WTC11 (cell line): ENCODE measurements at regions not wholly inside any gene's neighbourhood (a gene's known extent, or its start where the extent isn't known, plus 50 kb on each side); places are given as distances from the start of the nearest gene placed in this dataset.

Experiments used
- AR ChIP-seq: fragments of 250-450 bp; sonication (Bioruptor Pico); IDR thresholded peaks from 2 replicates; pipeline ENCODE4 v1.9.0; 2021; ENCODE audit warnings: mild to moderate bottlenecking
- CTCF ChIP-seq: fragments of 200-600 bp; IDR thresholded peaks from 2 replicates; pipeline ENCODE4 v1.8.0; 2022; ENCODE audit warnings: antibody characterized with exemption
- FOXK1 ChIP-seq: sonication (generic); formaldehyde crosslinking; IDR thresholded peaks from 2 replicates; pipeline ENCODE4 v1.8.0; 2022; ENCODE audit warnings: mild to moderate bottlenecking, moderate library complexity, missing genetic modification reagents
- FOXP1 ChIP-seq: sonication (generic); formaldehyde crosslinking; IDR thresholded peaks from 2 replicates; pipeline ENCODE4 v1.8.0; 2022; ENCODE audit warnings: missing genetic modification reagents, mild to moderate bottlenecking, moderate library complexity, borderline replicate concordance
- IRF1 ChIP-seq: sonication (generic); formaldehyde crosslinking; IDR thresholded peaks from 2 replicates; pipeline ENCODE4 v1.8.0; 2023; ENCODE audit warnings: missing genetic modification reagents
- JUN ChIP-seq: sonication (generic); formaldehyde crosslinking; IDR thresholded peaks from 2 replicates; pipeline ENCODE4 v1.8.0; 2023; ENCODE audit warnings: mild to moderate bottlenecking, missing genetic modification reagents
- NFE2L1 ChIP-seq: sonication (generic); formaldehyde crosslinking; IDR thresholded peaks from 2 replicates; pipeline ENCODE4 v1.8.1; 2023; ENCODE audit warnings: missing genetic modification reagents
- NR3C1 ChIP-seq: sonication (generic); formaldehyde crosslinking; conservative IDR thresholded peaks from 2 replicates; pipeline ENCODE4 v1.8.1; 2023; ENCODE audit warnings: low read depth, mild to moderate bottlenecking, missing genetic modification reagents
- PRDM15 ChIP-seq: sonication (generic); formaldehyde crosslinking; IDR thresholded peaks from 2 replicates; pipeline ENCODE4 v1.8.0; 2022; ENCODE audit warnings: missing genetic modification reagents
- PRRX2 ChIP-seq: fragments of 250-450 bp; sonication (Bioruptor Pico); IDR thresholded peaks from 2 replicates; pipeline ENCODE4 v1.8.0; 2021; ENCODE audit warnings: mild to moderate bottlenecking
- TP53 ChIP-seq: sonication (generic); formaldehyde crosslinking; IDR thresholded peaks from 2 replicates; pipeline ENCODE4 v1.8.1; 2023; ENCODE audit warnings: mild to moderate bottlenecking, missing genetic modification reagents
- ZNF671 ChIP-seq: fragments of 250-450 bp; sonication (Bioruptor Pico); IDR thresholded peaks from 2 replicates; pipeline ENCODE4 v1.8.0; 2021; ENCODE audit warnings: mild to moderate bottlenecking

- no peak for TF ChIP-seq IRF1 (CRISPR knock-in tag)
- no peak for TF ChIP-seq CTCF
- no peak for TF ChIP-seq JUN
- no peak for TF ChIP-seq ZNF671 (CRISPR knock-in tag)
- no peak for TF ChIP-seq NR3C1 (CRISPR knock-in tag)
- no peak for TF ChIP-seq NFE2L1 (CRISPR knock-in tag)
- TF ChIP-seq PRRX2 (CRISPR knock-in tag) = no peak
- no peak for TF ChIP-seq PRDM15
- no peak for TF ChIP-seq FOXP1 (CRISPR knock-in tag)
- TF ChIP-seq AR = no peak
- no peak for TF ChIP-seq TP53 (CRISPR knock-in tag)
- TF ChIP-seq FOXK1 (CRISPR knock-in tag) = no peak
These were observed 59.0 kb upstream of the MSX2 start for GRCh38 chr5:174665347-174665746.
